HG02884 (cell line): ENCODE measurements at regions not wholly inside any gene's neighbourhood (a gene's known extent, or its start where the extent isn't known, plus 50 kb on each side); places are given as distances from the start of the nearest gene placed in this dataset.

ENCODE experiments used
- ATAC-seq: cut with Tn5 transposase; IDR thresholded peaks from one replicate; pipeline ENCODE4 v1.9.1; 2021; ENCODE audit warnings: mild to moderate bottlenecking, moderate library complexity; ENCODE audit not compliant: unreplicated experiment

- no peak for ATAC-seq
These were observed 1222.3 kb upstream of the SLC10A2 start for GRCh38 chr13:104288496-104288895.

- ATAC-seq = no peak
These were observed 1220.5 kb upstream of the SLC10A2 start for GRCh38 chr13:104286566-104287290.

- ATAC-seq = no peak
These were observed 1215.7 kb upstream of the SLC10A2 start for GRCh38 chr13:104281910-104282309.

- no peak for ATAC-seq
These were observed 1204.5 kb upstream of the SLC10A2 start for GRCh38 chr13:104270731-104271130.

- ATAC-seq = no peak
These were observed 1201.1 kb upstream of the SLC10A2 start for GRCh38 chr13:104267206-104267811.

GRCh38 chr13:104256701-104257100 lies 1190.5 kb upstream of the SLC10A2 start:
- no peak for ATAC-seq

- ATAC-seq = no peak
These were observed 1187.0 kb upstream of the SLC10A2 start for GRCh38 chr13:104253063-104253680.

DNA sequence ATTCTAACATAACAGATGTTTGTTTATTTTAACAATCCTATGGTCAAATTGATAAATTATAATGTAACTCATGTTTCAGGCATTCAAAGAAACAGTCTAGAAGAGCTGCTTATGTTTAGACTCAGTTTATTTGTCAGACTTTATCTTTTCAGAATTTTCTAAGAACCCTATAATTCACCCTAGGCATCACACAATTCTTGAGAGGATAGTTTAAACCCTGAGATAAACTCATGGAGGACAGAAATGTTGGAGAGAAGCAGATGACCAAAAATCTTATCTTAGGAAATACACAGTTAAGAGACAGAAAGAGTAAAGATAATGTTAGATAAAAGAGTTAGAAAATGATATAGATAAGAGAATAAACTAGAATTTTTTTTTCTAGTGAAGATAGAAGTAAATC lies 1185.7 kb upstream of the SLC10A2 start:
- ATAC-seq = no peak

GRCh38 chr13:104246955-104247354 lies 1180.7 kb upstream of the SLC10A2 start:
- ATAC-seq = no peak

DNA sequence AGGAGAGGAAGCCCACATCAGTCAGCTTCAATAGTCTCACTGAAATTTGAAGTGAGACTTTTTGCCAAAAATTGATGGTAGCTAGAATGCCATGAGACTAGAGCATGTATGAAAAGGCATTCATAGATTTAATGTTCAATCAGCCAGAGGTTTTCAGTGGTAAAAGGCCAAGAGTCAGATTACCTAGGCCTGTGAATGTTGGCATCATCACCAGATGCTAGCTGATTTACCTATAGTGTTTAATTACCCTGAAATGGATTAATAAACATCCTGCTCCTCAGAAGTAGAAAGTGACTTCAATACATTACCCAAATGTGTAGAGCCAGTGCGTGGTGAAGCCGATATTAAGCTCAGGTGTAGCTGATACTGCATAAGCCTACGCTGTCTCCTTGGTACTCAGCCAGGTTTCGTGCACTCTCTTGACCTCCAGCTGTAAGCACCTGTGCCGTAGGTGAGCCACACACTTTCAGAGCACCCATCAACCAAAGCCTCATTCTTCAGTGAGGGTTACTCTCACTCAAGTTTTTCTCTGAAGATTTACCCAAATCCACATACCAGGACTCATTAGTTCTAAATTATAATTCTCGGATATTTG lies 1140.3 kb upstream of the SLC10A2 start:
- no peak for ATAC-seq

DNA sequence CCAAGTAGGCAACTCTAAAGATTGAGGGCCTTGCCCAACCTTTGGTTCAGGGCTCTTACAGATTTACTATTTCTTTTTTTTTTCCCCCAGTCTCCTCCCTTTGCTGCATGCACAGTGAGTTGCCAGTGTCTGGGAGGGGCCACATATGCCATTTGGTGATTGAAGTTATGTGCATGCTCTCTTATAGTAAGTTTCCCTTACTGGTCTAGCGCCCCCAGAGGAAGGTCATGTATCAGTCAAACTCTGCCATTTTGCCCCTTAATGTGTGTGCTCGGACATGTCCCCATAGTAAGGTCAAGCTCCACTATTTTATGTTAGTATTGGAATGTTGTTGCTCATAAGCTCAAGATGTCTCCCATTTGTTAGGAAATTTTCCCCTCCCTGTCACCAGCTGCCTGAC lies 1138.0 kb upstream of the SLC10A2 start:
- ATAC-seq = no peak

DNA sequence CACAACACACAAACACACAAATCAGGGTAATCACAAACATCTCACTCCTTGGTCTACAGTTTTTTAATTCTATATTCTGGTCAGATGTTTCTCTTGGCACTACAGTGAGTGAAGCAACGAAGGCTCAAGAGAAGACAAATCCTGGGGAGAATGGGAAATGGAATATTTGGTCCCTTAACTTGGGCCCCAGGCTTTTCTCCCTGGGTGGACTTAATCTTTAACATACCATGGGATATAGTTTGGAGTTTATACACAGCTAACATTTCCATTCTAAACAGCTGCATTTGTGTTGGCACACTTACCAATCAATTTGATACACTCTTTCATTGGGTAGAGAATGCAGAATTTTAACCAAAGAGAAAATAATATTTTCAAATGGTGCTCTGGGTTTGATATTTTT lies 1132.6 kb upstream of the SLC10A2 start:
- no peak for ATAC-seq

- ATAC-seq = no peak
These were observed 1130.4 kb upstream of the SLC10A2 start for GRCh38 chr13:104196611-104197010.

DNA sequence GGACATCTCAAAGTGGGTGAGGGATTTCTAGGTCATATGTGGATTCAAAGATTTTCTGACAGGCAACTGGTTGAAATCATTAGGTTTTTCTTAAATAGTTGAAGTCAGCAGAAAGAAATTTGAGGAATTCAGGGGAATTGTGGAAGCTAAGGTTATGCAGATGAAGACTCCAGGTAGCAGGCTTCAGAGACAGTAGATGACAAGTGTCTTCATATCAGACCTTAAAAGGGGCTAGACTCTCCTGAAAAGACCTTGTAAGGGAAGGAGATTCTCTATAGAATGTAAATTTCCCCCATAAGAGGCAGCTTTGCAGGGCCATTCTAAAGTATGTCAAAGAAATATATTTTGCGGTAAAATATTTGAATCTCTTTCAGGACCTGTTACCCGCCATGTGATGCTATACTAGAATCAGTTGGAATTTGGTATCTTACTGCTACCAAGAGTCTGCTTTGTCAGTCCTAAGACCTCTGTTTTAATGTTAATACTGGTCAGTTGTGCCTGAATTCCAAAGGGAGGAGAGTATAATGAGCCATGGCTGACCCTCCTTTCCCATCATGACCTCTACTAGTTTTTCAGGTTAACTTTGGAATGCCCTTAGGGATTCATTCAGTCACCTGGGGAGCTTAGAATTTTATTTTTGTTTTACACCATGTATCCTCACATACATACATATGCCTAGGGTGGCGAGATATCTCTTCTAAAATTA lies 1115.5 kb upstream of the SLC10A2 start:
- no peak for ATAC-seq

DNA sequence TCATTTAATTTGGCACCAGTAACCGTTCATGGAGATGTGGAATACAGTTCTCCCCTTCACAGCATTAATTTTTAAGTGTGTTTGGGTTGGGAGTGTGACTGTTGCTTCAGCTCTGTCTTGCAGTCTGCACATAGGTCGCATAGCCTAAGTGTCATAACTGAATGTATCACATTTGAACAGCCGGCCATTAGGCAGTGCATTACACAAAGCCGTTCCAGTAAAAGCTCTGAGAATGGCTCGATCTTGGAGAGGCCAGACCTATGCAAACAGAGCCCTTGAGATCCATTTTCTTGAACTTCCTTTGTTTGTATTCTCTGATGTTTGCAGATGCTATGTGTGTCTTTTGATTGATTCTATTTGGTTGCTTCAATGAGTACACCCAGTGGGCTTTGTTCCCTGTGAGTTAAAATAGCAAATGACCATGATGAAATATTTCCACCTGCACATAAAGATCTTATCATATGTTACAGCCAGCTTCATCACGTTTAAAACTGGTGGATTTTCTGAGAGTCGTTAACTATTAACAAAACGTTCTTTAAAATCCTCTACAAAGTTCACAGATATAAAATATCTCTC lies 1104.9 kb upstream of the SLC10A2 start:
- ATAC-seq = no peak

DNA sequence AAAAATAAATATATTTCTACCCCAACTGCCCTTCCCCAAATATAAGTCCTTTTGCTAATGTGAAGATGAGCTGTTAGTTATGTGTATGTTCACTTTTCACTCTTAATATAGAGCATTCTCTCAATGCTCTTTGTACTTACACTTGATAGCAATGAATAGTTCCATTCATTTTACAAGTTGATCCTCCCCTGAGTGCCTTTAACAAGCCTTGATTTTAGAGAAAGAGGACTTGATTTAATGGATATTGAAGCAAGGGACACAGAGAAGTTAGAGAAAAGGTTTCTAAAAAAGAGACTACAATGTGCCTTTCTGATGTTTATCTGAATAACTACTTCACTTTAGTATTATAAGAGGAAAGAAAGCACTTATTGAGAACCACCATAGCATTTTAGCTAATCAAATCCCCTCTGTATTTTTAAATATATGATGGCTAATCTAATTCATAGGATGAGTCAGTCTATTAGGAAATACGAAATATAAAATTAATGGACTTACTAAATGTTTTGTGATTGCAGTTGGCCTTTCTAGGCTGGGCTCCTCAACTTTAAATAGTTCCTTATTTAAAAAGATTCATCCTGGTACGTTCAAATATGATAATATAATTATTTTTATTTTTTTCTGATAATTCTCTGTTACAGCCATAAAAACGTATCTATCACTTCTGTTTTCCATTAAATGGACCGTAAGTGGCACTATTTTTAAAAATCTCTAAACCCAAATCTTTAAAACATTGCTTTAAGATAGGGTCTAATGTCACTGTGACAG lies 1097.8 kb upstream of the SLC10A2 start:
- no peak for ATAC-seq

DNA sequence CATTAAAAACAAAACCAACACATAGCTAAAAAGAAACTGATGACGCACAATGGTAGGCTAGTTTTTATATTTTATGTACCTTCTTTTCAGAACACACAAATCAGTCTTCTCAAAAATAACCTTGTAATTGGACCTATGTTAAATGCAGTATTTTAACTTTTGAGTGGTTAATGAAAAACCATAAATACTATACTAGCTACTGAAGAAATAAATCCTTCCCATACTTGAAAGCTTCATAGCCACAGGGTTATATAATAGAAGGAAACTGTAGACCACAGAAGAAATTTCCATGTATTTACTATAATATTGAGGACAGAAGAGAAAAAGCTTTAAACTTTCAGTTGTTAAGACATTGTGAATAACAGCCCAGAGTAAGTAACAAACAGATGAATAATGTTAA lies 1094.3 kb upstream of the SLC10A2 start:
- ATAC-seq = no peak

GRCh38 chr13:104143760-104144416 lies 1077.7 kb upstream of the SLC10A2 start:
- ATAC-seq = no peak

DNA sequence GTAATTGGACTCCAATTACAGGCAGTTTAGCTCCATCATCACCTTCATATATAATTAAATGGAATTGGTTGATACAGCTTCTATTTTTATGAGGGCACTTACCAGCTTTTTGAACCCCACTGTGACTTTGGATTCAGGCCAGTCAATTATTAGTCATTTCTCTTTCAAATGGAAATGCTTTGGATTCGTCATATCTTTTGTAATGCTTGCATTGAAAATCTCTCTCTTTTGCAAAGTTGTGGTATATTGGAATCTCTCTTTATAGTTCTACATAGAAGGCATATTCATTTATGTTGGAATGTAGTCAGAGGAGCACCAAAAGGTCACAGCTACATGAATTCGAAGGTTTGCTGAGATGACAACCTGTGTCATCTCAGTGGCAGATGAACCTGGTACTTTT lies 1074.3 kb upstream of the SLC10A2 start:
- ATAC-seq = no peak

DNA sequence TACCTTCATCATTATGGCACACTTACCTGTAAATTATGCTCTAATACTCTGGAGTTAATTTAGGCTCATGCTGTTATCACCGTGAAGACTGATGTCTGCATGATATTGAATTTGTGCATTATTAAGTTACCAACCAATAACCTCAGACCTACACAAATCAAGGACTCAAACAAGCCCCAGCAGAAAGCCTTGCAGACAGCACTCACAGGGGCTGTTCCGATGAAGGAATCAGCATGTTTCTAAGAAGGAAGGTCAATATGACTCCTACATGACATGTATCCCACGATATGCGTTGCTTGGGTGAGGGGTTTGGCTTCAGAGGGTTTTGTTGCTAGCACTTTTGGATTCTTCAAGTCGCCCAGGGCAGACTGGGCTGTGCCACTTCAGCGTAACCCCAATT lies 1071.2 kb upstream of the SLC10A2 start:
- no peak for ATAC-seq
